GM23338 (cell line): ENCODE measurements at regions not wholly inside any gene's neighbourhood (a gene's known extent, or its start where the extent isn't known, plus 50 kb on each side); places are given as distances from the start of the nearest gene placed in this dataset.

Experiments
- ATAC-seq: fragments of 200-7000 bp; cut with Tn5 transposase; 3 replicates; pipeline ENCODE4 v1.9.1; 2020
- DNase-seq: peaks from one replicate; pipeline ENCODE4 v3.0.0-alpha.2; 2015; ENCODE audit warnings: low spot score
- H2AFZ ChIP-seq: fragments of 200-600 bp; sonication (generic); 2 replicates; pipeline ENCODE4 v1.8.0; 2016; ENCODE audit warnings: antibody characterized with exemption, mild to moderate bottlenecking, moderate library complexity
- H3F3A ChIP-seq: fragments of 200-600 bp; sonication (generic); replicated peaks from 2 replicates; pipeline ENCODE4 v1.8.0; 2017; ENCODE audit warnings: antibody characterized with exemption, mixed run types, low read depth
- H3K27ac ChIP-seq: fragments of 200-600 bp; sonication (generic); 2 replicates; pipeline ENCODE4 v1.6.1; 2016; ENCODE audit warnings: low read depth
- H3K27me3 ChIP-seq: fragments of 200-600 bp; sonication (generic); 2 replicates; pipeline ENCODE4 v1.8.0; 2016; ENCODE audit warnings: mild to moderate bottlenecking, mixed run types, moderate library complexity; ENCODE audit not compliant: insufficient read depth
- H3K36me3 ChIP-seq: fragments of 200-600 bp; sonication (generic); 2 replicates; pipeline ENCODE4 v1.8.0; 2016; ENCODE audit warnings: mild to moderate bottlenecking; ENCODE audit not compliant: insufficient read depth
- H3K4me1 ChIP-seq: fragments of 200-600 bp; sonication (generic); 2 replicates; pipeline ENCODE4 v1.8.0; 2016; ENCODE audit warnings: mild to moderate bottlenecking, moderate library complexity; ENCODE audit not compliant: insufficient read depth
- H3K4me2 ChIP-seq: fragments of 200-600 bp; sonication (generic); 2 replicates; pipeline ENCODE4 v1.7.1; 2017; ENCODE audit warnings: mixed run types
- H3K4me3 ChIP-seq: fragments of 200-600 bp; sonication (generic); 2 replicates; pipeline ENCODE4 v1.6.1; 2016; ENCODE audit warnings: mixed run types
- H3K79me2 ChIP-seq: fragments of 200-600 bp; sonication (generic); replicated peaks from 2 replicates; pipeline ENCODE4 v1.8.0; 2017; ENCODE audit warnings: mild to moderate bottlenecking; ENCODE audit not compliant: insufficient read depth
- H3K9me2 ChIP-seq: fragments of 200-600 bp; sonication (generic); 2 replicates; pipeline ENCODE4 v1.8.0; 2017; ENCODE audit not compliant: insufficient read depth
- H4K20me1 ChIP-seq: fragments of 200-600 bp; sonication (generic); replicated peaks from 2 replicates; pipeline ENCODE4 v1.8.0; 2017; ENCODE audit warnings: mild to moderate bottlenecking; ENCODE audit not compliant: insufficient read depth
- H3K27ac Mint-ChIP-seq: 2 replicates; pipeline ENCODE4 v1.8.0; 2020; ENCODE audit warnings: inconsistent platforms, mild to moderate bottlenecking, moderate library complexity, mixed read lengths
- H3K27me3 Mint-ChIP-seq: 3 replicates; pipeline ENCODE4 v1.8.0; 2022; ENCODE audit warnings: low read depth, mild to moderate bottlenecking, moderate library complexity, mixed read lengths, inconsistent platforms; ENCODE audit not compliant: insufficient read depth, poor library complexity
- H3K36me3 Mint-ChIP-seq: 3 replicates; pipeline ENCODE4 v1.8.0; 2021; ENCODE audit warnings: low read depth, mild to moderate bottlenecking, inconsistent platforms, moderate library complexity, mixed read lengths
- H3K4me1 Mint-ChIP-seq: 3 replicates; pipeline ENCODE4 v1.8.0; 2020; ENCODE audit warnings: mild to moderate bottlenecking, inconsistent platforms, mixed read lengths
- H3K4me3 Mint-ChIP-seq: 3 replicates; pipeline ENCODE4 v1.8.0; 2021; ENCODE audit warnings: moderate library complexity, mild to moderate bottlenecking, inconsistent platforms, mixed read lengths
- H3K9me3 Mint-ChIP-seq: 3 replicates; pipeline ENCODE4 v1.8.0; 2020; ENCODE audit warnings: moderate library complexity, mild to moderate bottlenecking, inconsistent platforms, mixed read lengths
- CREB1 ChIP-seq: fragments of 250-450 bp; sonication (Bioruptor Pico); IDR thresholded peaks from 2 replicates; pipeline ENCODE4 v1.5.0; 2020; ENCODE audit warnings: low read depth, mild to moderate bottlenecking, moderate library complexity
- CTCF ChIP-seq, 2 experiments: fragments of 200-600 bp in 1 of 2; sonication (generic) in 1 of 2; conservative IDR thresholded peaks; 2 replicates each; pipeline versions ENCODE4 v1.5.1 to v1.6.1; 2016 to 2017; ENCODE audit warnings: antibody characterized with exemption in 2 of 2, low read depth in 2 of 2, mild to moderate bottlenecking in 2 of 2, moderate library complexity in 1 of 2
- EZH2 ChIP-seq: fragments of 200-600 bp; sonication (generic); IDR thresholded peaks from one replicate; pipeline ENCODE4 v1.8.0; 2017; ENCODE audit warnings: antibody characterized with exemption, mild to moderate bottlenecking, low read depth; ENCODE audit not compliant: unreplicated experiment
- EZH2phosphoT487 ChIP-seq: fragments of 200-600 bp; sonication (generic); IDR thresholded peaks from one replicate; pipeline ENCODE4 v1.8.1; 2018; ENCODE audit warnings: antibody characterized with exemption; ENCODE audit not compliant: unreplicated experiment
- JUNB ChIP-seq: IDR thresholded peaks from one replicate; pipeline ENCODE4 v1.6.1; 2016; ENCODE audit warnings: antibody characterized with exemption; ENCODE audit not compliant: unreplicated experiment
- NANOG ChIP-seq: IDR thresholded peaks from 2 replicates; pipeline ENCODE4 v1.6.1; 2016; ENCODE audit warnings: antibody characterized with exemption, borderline replicate concordance
- ZNF114 ChIP-seq: fragments of 250-450 bp; sonication (Bioruptor Pico); IDR thresholded peaks from 2 replicates; pipeline ENCODE4 v1.5.0; 2020; ENCODE audit warnings: mild to moderate bottlenecking, moderate library complexity
- ZNF331 ChIP-seq: fragments of 250-450 bp; sonication (Bioruptor Pico); IDR thresholded peaks from 2 replicates; pipeline ENCODE4 v1.5.0; 2020; ENCODE audit warnings: low read depth, mild to moderate bottlenecking, moderate library complexity
- TF ChIP-seq, protein P1 (sequence below): IDR thresholded peaks from 2 replicates; pipeline ENCODE4 v1.6.1; 2016; ENCODE audit warnings: antibody characterized with exemption
- TF ChIP-seq, protein P2 (sequence below): IDR thresholded peaks from one replicate; pipeline ENCODE4 v1.6.1; 2018; ENCODE audit warnings: antibody characterized with exemption; ENCODE audit not compliant: unreplicated experiment

DNA sequence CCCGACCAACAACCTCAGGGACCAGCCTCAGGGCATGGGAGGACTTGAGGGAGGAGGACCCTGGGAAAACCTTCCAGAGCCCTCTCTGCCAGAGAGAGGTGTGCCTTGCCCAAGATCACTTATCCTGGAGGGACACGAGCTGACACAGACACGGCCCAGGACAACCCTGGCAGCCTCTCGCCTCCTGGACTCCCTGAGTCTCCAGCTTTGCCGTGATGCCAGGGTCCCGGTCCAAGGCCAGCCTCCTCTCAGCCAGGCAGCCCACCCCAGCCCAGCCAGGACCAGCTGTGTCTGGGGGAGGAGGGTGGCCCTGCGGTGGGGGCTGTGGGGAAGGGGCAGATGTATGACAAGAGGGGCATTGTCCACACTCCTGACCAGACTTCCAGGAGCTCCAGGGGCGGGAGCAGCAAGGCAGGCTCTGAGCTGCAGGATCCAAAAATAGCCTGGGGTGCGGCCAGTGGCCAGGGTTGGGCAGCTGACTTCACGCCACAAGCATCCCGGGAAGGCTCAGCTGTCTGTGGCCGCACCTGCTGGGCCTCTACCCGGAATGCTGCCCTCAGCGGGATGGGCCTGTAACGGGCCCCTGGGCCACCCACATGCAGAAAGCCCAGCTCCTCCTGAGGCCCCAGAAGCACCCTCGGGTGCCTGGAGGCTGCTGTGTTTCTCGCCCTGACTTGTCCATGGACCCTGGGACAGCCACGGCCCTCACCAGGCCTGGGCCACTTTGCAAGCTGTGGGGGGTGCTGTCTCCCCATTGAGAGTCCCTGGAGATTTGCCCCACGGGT lies 65.5 kb upstream of the GPC1 start:
- no peak overlapping the region for H3K27ac Mint-ChIP-seq

DNA sequence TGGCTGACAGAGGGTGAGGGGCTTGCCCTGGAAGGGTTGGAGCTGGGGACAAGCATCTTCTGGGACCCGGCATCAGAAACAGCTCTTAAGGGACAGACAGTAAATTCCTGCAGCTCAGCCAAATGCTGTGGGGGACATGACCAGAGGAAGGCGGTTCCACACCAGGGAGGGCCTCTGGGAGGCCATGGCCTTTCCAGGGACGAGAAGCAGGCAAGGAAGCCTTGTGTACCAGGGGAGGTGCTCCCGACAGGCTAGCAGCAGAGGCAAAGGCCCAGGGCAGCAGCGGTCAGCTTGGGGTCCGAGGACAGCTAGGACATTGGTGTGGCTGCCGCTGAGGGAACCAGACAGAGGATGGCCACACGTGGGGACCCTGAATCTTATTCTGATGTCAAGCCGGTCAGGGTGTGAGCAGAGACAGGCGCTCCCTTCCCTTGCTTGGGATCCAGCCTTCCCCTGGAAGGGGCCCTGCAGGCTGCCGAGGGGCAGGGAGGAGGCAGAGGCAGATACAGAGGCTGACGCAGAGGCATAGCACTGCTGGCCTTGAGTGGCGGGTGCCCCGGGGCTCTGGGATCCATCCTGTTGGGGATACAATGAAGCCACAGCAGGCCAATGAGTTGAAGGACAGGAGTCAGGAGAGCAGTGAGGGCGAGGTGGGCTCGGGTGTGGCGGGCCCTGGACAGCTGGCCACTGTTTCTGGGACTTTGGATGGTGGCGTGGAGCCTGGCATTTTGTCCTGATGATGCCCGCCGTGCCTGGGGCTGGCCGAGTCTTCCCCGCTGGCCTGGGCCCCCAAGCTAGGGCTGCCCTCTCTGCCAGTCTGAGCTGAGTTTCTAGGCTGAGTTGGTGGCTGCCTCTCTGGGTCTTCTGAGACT lies 64.1 kb upstream of the GPC1 start:
- DNase-seq (no peak), ATAC-seq (no peak; the same call in 2 of the 3 replicates)
- no peak overlapping the region for H2AFZ ChIP-seq
- no peaks in the 10 kb centered on the region for H3K4me1 ChIP-seq
- H4K20me1 ChIP-seq = no peaks in the 10 kb centered on the region
- Mint-ChIP-seq H3K9me3 (no peaks in the 10 kb centered on the region), H3K4me1 (no peaks in the 10 kb centered on the region), H3K36me3 (no peaks in the 10 kb centered on the region; the same call in 2 of the 3 replicates), H3K27ac (no peak overlapping the region), H3K27me3 (peaks cover 7% of the 10 kb centered on the region), H3K4me3 (no peak overlapping the region)
- no peaks in the 10 kb centered on the region for H3K36me3 ChIP-seq
- no peak overlapping the region for H3K27ac ChIP-seq
- no peaks in the 10 kb centered on the region for H3K9me2 ChIP-seq
- no peaks in the 10 kb centered on the region for H3K27me3 ChIP-seq
- H3K79me2 ChIP-seq = no peaks in the 10 kb centered on the region
- H3K4me3 ChIP-seq = no peak overlapping the region
- no peak overlapping the region for H3K4me2 ChIP-seq
- no peaks in the 10 kb centered on the region for H3F3A ChIP-seq
- TF ChIP-seq EZH2 (no peak), ZNF331 (CRISPR knock-in tag) (no peak), CREB1 (CRISPR knock-in tag) (no peak), CTCF (conservative IDR thresholded peaks at IDR 0.05; ENCODE audit: low read depth in 2 of 2) (no peak), EZH2phosphoT487 (no peak), JUNB (no peak), ZNF114 (CRISPR knock-in tag) (no peak), NANOG (no peak)
- TF ChIP-seq, protein P1, sequence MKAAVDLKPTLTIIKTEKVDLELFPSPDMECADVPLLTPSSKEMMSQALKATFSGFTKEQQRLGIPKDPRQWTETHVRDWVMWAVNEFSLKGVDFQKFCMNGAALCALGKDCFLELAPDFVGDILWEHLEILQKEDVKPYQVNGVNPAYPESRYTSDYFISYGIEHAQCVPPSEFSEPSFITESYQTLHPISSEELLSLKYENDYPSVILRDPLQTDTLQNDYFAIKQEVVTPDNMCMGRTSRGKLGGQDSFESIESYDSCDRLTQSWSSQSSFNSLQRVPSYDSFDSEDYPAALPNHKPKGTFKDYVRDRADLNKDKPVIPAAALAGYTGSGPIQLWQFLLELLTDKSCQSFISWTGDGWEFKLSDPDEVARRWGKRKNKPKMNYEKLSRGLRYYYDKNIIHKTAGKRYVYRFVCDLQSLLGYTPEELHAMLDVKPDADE = no peak

More for the DNA sequence above, 65.5 kb upstream of the GPC1 start:
- Histone ChIP-seq H3K9me2 (no peaks in the 10 kb centered on the region), H3K4me1 (no peaks in the 10 kb centered on the region), H4K20me1 (no peaks in the 10 kb centered on the region), H3K79me2 (no peaks in the 10 kb centered on the region), H3F3A (no peaks in the 10 kb centered on the region), H3K27ac (no peak overlapping the region), H3K4me2 (no peak overlapping the region), H3K27me3 (no peaks in the 10 kb centered on the region), H3K4me3 (no peak overlapping the region), H3K36me3 (no peaks in the 10 kb centered on the region), H2AFZ (no peak overlapping the region)
- TF ChIP-seq JUNB = no peak
- no peak for TF ChIP-seq NANOG
- no peak for TF ChIP-seq EZH2phosphoT487
- TF ChIP-seq, protein P2, sequence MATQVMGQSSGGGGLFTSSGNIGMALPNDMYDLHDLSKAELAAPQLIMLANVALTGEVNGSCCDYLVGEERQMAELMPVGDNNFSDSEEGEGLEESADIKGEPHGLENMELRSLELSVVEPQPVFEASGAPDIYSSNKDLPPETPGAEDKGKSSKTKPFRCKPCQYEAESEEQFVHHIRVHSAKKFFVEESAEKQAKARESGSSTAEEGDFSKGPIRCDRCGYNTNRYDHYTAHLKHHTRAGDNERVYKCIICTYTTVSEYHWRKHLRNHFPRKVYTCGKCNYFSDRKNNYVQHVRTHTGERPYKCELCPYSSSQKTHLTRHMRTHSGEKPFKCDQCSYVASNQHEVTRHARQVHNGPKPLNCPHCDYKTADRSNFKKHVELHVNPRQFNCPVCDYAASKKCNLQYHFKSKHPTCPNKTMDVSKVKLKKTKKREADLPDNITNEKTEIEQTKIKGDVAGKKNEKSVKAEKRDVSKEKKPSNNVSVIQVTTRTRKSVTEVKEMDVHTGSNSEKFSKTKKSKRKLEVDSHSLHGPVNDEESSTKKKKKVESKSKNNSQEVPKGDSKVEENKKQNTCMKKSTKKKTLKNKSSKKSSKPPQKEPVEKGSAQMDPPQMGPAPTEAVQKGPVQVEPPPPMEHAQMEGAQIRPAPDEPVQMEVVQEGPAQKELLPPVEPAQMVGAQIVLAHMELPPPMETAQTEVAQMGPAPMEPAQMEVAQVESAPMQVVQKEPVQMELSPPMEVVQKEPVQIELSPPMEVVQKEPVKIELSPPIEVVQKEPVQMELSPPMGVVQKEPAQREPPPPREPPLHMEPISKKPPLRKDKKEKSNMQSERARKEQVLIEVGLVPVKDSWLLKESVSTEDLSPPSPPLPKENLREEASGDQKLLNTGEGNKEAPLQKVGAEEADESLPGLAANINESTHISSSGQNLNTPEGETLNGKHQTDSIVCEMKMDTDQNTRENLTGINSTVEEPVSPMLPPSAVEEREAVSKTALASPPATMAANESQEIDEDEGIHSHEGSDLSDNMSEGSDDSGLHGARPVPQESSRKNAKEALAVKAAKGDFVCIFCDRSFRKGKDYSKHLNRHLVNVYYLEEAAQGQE = no peak
- TF ChIP-seq, protein P1 = no peak
- no peak for TF ChIP-seq CREB1 (CRISPR knock-in tag)
- no peak for TF ChIP-seq ZNF114 (CRISPR knock-in tag)
- no peaks in the 10 kb centered on the region; the same call in 2 of the 3 replicates for H3K36me3 Mint-ChIP-seq
- H3K27me3 Mint-ChIP-seq = peaks cover 5% of the 10 kb centered on the region
- no peaks in the 10 kb centered on the region for H3K4me1 Mint-ChIP-seq
- ATAC-seq = no peak
- no peak for DNase-seq
- H3K9me3 Mint-ChIP-seq = no peaks in the 10 kb centered on the region
- no peak overlapping the region for H3K4me3 Mint-ChIP-seq
